Stimulated activated naive CD8-positive, alpha-beta T cell treated with anti-CD3 and anti-CD28 coated beads, Interleukin-15, amount 100 ng/mL, for 72 hours (primary cell): ENCODE measurements at regions not wholly inside any gene's neighbourhood (a gene's known extent, or its start where the extent isn't known, plus 50 kb on each side); places are given as distances from the start of the nearest gene placed in this dataset.

Source experiments
- ATAC-seq: fragments of 150-1000 bp; cut with Tn5 transposase; 2 replicates; pipeline ENCODE4 v1.10.0; 2021; ENCODE audit warnings: mild to moderate bottlenecking, moderate library complexity
- DNase-seq, 2 donors: peaks; one replicate each; pipeline ENCODE4 v3.0.0; 2021 to 2022
- H3K27ac Mint-ChIP-seq, 2 donors: one replicate each; pipeline ENCODE4 v1.8.0; 2022; ENCODE audit warnings: mild to moderate bottlenecking in 2 of 2, mixed read lengths in 2 of 2, moderate library complexity in 2 of 2
- H3K27me3 Mint-ChIP-seq: one replicate; pipeline ENCODE4 v1.8.0; 2022; ENCODE audit warnings: mixed read lengths
- H3K4me1 Mint-ChIP-seq: one replicate; pipeline ENCODE4 v1.8.0; 2022; ENCODE audit warnings: mild to moderate bottlenecking, mixed read lengths
- H3K4me3 Mint-ChIP-seq, 2 donors: one replicate each; pipeline ENCODE4 v1.8.0; 2022; ENCODE audit warnings: mild to moderate bottlenecking in 2 of 2, mixed read lengths in 2 of 2, moderate library complexity in 1 of 2
- H3K9me3 Mint-ChIP-seq, 2 donors: one replicate each; pipeline ENCODE4 v1.8.0; 2022; ENCODE audit warnings: mixed read lengths in 2 of 2

DNA sequence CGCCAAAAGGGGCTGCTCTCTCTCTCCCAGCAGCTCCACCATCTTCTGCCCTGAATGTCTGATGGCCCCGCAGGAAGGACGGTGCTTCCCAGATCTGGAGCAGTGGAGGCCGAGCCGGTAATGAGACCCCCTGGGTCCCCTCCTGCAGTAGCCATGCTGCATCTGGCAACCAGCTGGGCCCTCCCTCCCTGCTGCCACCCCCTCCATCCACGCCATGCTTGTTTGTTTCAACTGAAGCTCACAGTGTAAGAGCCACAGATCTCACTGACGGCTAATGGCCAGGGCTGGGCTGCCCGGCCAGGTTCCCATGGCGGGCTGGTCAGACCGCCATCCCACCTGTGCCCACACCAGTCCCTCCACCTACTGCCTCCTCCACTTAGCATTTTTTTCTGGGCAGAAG lies 260.8 kb downstream of the UACA start:
- H3K4me3 Mint-ChIP-seq = no peak overlapping the region
- no peak for ATAC-seq
- peak overlapping the region in 1 of 2 donors; percentile 16 for H3K27ac Mint-ChIP-seq

GRCh38 chr15:70501849-70502248 lies 261.5 kb downstream of the UACA start:
- no peak for ATAC-seq
- H3K4me3 Mint-ChIP-seq = no peak overlapping the region
- DNase-seq = no peak
- no peaks in the 10 kb centered on the region for H3K9me3 Mint-ChIP-seq
- H3K27me3 Mint-ChIP-seq = peaks cover 29% of the 10 kb centered on the region
- peaks cover 69% of the 10 kb centered on the region for H3K4me1 Mint-ChIP-seq
- H3K27ac Mint-ChIP-seq = no peak overlapping the region

More for the DNA sequence above, 260.8 kb downstream of the UACA start:
- peaks cover 25% of the 10 kb centered on the region for H3K27me3 Mint-ChIP-seq
- no peaks in the 10 kb centered on the region for H3K9me3 Mint-ChIP-seq
- peaks cover 75% of the 10 kb centered on the region for H3K4me1 Mint-ChIP-seq
- DNase-seq = no peak

- Mint-ChIP-seq H3K4me3 (no peak overlapping the region), H3K27ac (no peak overlapping the region), H3K27me3 (peaks cover 35% of the 10 kb centered on the region), H3K9me3 (no peaks in the 10 kb centered on the region), H3K4me1 (peaks cover 62% of the 10 kb centered on the region)
- DNase-seq (no peak), ATAC-seq (no peak)
Observed at GRCh38 chr15:70501121-70501727, 262.1 kb downstream of the UACA start.

- DNase-seq (no peak), ATAC-seq (no peak)
- H3K9me3 Mint-ChIP-seq = no peaks in the 10 kb centered on the region
- peaks cover 59% of the 10 kb centered on the region for H3K4me1 Mint-ChIP-seq
- H3K27me3 Mint-ChIP-seq = peaks cover 49% of the 10 kb centered on the region
- H3K4me3 Mint-ChIP-seq = no peak overlapping the region
- peak overlapping the region in 1 of 2 donors; percentile 93 for H3K27ac Mint-ChIP-seq
Observed at GRCh38 chr15:70499791-70500190, 263.6 kb downstream of the UACA start.

DNA sequence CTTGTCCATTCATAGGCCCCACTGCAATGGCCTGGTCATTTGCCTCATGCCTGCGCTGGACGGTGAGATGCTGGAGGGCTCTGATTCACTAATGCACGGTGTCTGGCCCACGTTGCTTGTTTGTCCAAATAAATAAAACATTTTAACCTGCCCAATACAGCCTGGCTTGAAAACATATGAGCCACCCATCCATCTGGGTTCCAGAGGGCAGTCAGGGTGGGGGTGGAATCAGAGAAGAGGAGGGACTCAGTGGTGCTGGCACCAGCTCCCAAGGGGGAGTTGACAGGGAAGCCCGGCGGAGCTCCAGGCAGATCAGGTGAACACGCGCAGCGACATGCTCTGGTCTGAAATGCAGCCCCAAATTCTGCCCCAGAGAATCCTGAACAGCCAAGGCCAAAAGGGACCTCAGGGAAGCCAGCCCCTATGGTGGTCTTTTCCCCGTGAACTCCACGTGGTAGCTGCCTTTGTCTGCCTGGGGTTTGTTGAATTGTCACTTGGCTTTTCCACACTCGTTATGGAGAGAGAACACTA lies 265.2 kb downstream of the UACA start:
- Mint-ChIP-seq H3K4me3 (no peak overlapping the region), H3K27ac (no peak overlapping the region), H3K4me1 (peaks cover 59% of the 10 kb centered on the region), H3K27me3 (peaks cover 51% of the 10 kb centered on the region), H3K9me3 (no peaks in the 10 kb centered on the region)
- DNase-seq (no peak), ATAC-seq (no peak)

DNA sequence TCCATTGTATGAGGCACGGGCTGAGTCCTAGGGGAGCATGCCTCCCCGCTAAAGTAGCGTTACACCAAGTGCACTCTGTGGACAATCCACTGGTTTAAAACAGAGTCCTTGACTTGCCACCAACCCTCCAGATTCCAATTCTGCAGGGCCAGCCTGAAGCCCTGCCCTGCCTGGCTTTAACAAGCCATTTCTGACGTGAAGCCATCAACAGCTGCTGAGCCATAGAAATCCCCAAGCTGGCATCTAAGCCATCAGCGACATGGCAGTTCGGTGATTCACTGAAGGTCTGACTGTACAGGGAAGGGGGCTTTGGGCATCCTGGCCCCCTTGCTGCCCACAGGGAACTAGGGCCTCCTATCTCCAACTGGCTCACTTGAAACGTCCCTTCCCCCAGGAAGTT lies 265.7 kb downstream of the UACA start:
- peaks cover 51% of the 10 kb centered on the region for H3K27me3 Mint-ChIP-seq
- H3K4me1 Mint-ChIP-seq = peaks cover 59% of the 10 kb centered on the region
- DNase-seq (no peak), ATAC-seq (no peak)
- no peaks in the 10 kb centered on the region for H3K9me3 Mint-ChIP-seq
- H3K27ac Mint-ChIP-seq = no peak overlapping the region
- H3K4me3 Mint-ChIP-seq = no peak overlapping the region

DNA sequence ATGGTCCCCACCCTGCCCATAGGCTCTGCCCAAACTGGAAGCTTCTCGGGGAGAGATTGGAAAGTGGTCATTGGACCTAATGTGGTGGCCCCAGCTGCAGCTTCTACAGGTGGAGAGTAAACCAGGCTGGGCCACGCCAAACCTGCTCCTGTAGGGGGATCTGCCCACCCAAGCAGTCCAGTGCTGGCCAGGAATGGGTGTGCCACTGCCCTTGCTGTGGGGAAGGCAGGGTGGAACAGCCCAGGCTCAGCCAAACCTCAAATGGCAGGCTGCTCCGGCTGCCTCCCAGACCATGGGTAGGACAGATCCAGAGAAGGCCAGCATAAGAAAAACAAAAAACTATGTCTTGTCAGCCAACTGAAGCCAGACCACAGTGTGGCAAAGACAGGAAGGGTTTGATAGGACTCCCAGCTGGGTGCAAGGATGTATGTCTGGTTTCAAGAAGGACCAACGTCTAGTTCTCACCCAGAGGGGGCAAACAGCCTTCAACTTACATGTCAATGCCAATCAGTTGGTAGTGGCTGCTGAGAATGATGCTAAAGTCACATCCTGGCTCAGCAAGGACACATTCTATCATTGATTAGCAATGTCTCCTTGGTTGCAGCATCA lies 267.3 kb downstream of the UACA start:
- Mint-ChIP-seq H3K4me3 (no peak overlapping the region), H3K9me3 (no peaks in the 10 kb centered on the region), H3K27ac (no peak overlapping the region), H3K27me3 (peaks cover 51% of the 10 kb centered on the region), H3K4me1 (peaks cover 64% of the 10 kb centered on the region)
- DNase-seq = no peak
- no peak for ATAC-seq

GRCh38 chr15:70494852-70495571 lies 268.3 kb downstream of the UACA start:
- H3K9me3 Mint-ChIP-seq = no peaks in the 10 kb centered on the region
- peaks cover 69% of the 10 kb centered on the region for H3K4me1 Mint-ChIP-seq
- ATAC-seq = peak; percentile 51
- no peak overlapping the region for H3K27ac Mint-ChIP-seq
- H3K27me3 Mint-ChIP-seq = peaks cover 54% of the 10 kb centered on the region
- DNase-seq = peak in 1 of 2 donors; percentile 69
- peak overlapping the region; percentile 11 to 25 for H3K4me3 Mint-ChIP-seq

DNA sequence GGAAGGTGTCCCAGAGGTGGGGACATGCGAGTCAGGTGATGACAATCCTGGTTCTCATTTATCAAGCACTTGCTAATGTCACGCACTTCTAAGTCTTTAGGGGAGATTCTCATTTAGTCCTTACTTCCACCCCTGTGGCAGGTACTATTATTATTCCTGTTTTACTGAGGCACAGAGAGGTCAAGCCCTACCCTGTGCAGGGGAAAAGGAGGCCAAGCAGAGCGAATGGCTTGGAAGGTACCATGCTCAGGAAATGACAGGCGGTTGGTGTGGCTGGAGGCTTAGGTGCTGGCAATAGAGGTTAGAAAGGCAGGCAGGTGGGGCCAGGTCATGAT lies 268.9 kb downstream of the UACA start:
- Mint-ChIP-seq H3K4me3 (peak overlapping the region in 1 of 2 donors; percentile 25), H3K9me3 (no peaks in the 10 kb centered on the region), H3K27ac (no peak overlapping the region), H3K4me1 (peaks cover 66% of the 10 kb centered on the region), H3K27me3 (peaks cover 54% of the 10 kb centered on the region)
- DNase-seq (no peak), ATAC-seq (no peak)

GRCh38 chr15:70493787-70494516 lies 269.4 kb downstream of the UACA start:
- Mint-ChIP-seq H3K27me3 (peaks cover 54% of the 10 kb centered on the region), H3K4me3 (peak overlapping the region; percentile 25 to 79), H3K9me3 (no peaks in the 10 kb centered on the region), H3K27ac (peak overlapping the region; percentile 35 to 51), H3K4me1 (peaks cover 64% of the 10 kb centered on the region)
- DNase-seq = no peak
- ATAC-seq = no peak

DNA sequence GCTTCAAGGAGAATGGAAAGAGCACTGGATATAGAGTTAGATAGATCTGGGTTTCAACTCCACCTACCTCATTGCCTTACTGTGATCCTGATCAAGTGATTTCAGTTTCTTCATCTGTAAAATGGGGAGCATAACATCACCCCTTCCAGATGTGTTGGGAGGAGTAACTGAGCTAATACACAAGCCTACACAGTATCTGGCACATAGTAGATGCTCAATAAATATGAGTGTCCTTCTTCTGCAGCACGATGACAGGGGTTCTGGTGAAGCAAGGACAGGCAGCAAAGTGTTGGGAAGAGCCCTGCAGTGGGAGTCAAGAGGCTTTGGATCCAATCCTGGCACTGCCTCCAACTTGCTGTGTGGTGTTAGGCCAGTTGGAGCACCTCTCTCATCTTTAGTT lies 270.0 kb downstream of the UACA start:
- peak overlapping the region; percentile 35 to 98 for H3K27ac Mint-ChIP-seq
- DNase-seq = no peak
- H3K4me3 Mint-ChIP-seq = peak overlapping the region; percentile 79 to 87
- no peaks in the 10 kb centered on the region for H3K9me3 Mint-ChIP-seq
- peaks cover 58% of the 10 kb centered on the region for H3K27me3 Mint-ChIP-seq
- H3K4me1 Mint-ChIP-seq = peaks cover 68% of the 10 kb centered on the region
- ATAC-seq = no peak

GRCh38 chr15:70492240-70493177 lies 270.8 kb downstream of the UACA start:
- peak; percentile 80 for ATAC-seq
- H3K27ac Mint-ChIP-seq = peak overlapping the region; percentile 98
- H3K4me3 Mint-ChIP-seq = peak overlapping the region; percentile 79 to 87
- peaks cover 52% of the 10 kb centered on the region for H3K27me3 Mint-ChIP-seq
- peak; percentile 84 to 90 for DNase-seq
- H3K9me3 Mint-ChIP-seq = no peaks in the 10 kb centered on the region
- H3K4me1 Mint-ChIP-seq = peaks cover 76% of the 10 kb centered on the region

DNA sequence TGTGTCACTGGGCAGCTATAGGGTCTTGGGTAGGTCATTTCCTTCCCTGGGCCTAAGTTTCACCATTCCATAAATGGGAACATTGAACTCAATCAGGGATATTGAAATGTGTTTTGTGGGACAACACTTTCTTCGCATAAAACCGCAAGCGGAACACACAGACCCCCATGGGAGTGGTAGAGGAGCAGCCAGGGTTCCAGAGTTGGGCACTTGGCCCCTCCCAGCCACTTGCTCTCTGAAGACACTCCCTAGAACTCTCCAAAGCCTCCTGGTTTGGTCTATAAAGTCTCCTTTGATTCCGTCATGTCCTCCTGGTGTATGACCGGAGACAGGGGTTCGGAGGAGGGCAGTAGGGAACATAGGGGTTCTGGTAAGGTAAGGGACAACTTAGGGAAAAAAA lies 271.7 kb downstream of the UACA start:
- ATAC-seq (no peak), DNase-seq (no peak)
- peak overlapping the region; percentile 69 to 74 for H3K27ac Mint-ChIP-seq
- H3K27me3 Mint-ChIP-seq = peaks cover 46% of the 10 kb centered on the region
- H3K9me3 Mint-ChIP-seq = no peaks in the 10 kb centered on the region
- peaks cover 85% of the 10 kb centered on the region for H3K4me1 Mint-ChIP-seq
- peak overlapping the region; percentile 79 to 87 for H3K4me3 Mint-ChIP-seq

DNA sequence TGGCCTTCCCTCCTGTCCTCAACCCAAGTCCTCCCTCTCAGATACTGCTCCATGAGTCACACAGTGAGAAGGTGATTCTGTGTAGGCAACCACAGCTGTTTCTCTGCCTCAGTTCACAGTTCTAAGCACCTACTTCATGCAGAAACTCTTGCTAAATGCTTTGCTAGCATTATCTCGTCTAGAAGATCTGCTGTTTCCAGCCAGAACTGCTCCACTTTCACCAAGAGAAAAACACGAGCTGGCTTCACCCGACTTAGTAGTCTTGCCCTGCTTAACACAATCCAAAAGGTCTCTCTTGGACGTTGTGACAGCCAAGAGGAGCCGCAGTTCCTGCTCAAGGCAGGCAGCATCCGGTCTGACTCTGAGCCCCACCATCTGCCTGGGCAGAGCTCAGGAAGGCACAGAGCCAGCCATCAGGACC lies 272.1 kb downstream of the UACA start:
- ATAC-seq (peak; percentile 22), DNase-seq (peak in 1 of 2 donors; percentile 58)
- H3K9me3 Mint-ChIP-seq = no peaks in the 10 kb centered on the region
- peak overlapping the region; percentile 69 to 74 for H3K27ac Mint-ChIP-seq
- H3K27me3 Mint-ChIP-seq = peaks cover 42% of the 10 kb centered on the region
- H3K4me3 Mint-ChIP-seq = peak overlapping the region; percentile 79 to 87
- peaks cover 89% of the 10 kb centered on the region for H3K4me1 Mint-ChIP-seq

DNA sequence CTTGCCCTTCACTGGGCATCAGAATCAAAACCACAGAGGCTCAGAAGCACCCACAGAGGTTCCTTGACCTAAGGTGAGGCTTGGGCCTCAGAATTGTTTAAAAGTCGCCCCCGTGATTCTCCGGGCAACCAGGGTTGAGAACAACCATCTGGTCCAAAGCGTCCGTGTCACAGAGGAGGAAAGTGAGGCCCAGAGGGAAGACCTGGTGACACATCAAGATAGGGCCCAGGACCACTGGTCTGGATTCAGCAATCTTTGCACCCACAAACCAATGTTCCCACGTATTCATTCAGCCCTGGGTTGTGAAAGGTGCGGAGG lies 272.6 kb downstream of the UACA start:
- peaks cover 92% of the 10 kb centered on the region for H3K4me1 Mint-ChIP-seq
- no peaks in the 10 kb centered on the region for H3K9me3 Mint-ChIP-seq
- H3K27ac Mint-ChIP-seq = no peak overlapping the region
- ATAC-seq (no peak), DNase-seq (no peak)
- peak overlapping the region; percentile 11 to 87 for H3K4me3 Mint-ChIP-seq
- H3K27me3 Mint-ChIP-seq = peaks cover 38% of the 10 kb centered on the region
